Loucy (cell line): ENCODE measurements at regions not wholly inside any gene's neighbourhood (a gene's known extent, or its start where the extent isn't known, plus 50 kb on each side); places are given as distances from the start of the nearest gene placed in this dataset.

Experiments
- H2AFZ ChIP-seq: fragments of 200-600 bp; sonication (generic); 2 replicates; pipeline ENCODE4 v1.6.0; 2016; ENCODE audit warnings: antibody characterized with exemption, mild to moderate bottlenecking, low read length, moderate library complexity
- H3F3A ChIP-seq: fragments of 200-600 bp; 2 replicates; pipeline ENCODE4 v1.6.0; 2016; ENCODE audit warnings: antibody characterized with exemption, low read depth, mild to moderate bottlenecking
- H3K27me3 ChIP-seq: fragments of 200-600 bp; sonication (generic); 2 replicates; pipeline ENCODE4 v1.6.1; 2014; ENCODE audit warnings: low read length, mild to moderate bottlenecking; ENCODE audit not compliant: insufficient read depth, poor library complexity, severe bottlenecking
- H3K36me3 ChIP-seq: fragments of 200-600 bp; sonication (generic); 2 replicates; pipeline ENCODE4 v1.6.1; 2016; ENCODE audit warnings: low read length; ENCODE audit not compliant: insufficient read depth
- H3K4me1 ChIP-seq: fragments of 200-600 bp; sonication (generic); 2 replicates; pipeline ENCODE4 v1.5.1; 2014; ENCODE audit warnings: low read length, mild to moderate bottlenecking; ENCODE audit not compliant: insufficient read depth, poor library complexity, severe bottlenecking
- H3K4me2 ChIP-seq: fragments of 200-600 bp; sonication (generic); 2 replicates; pipeline ENCODE4 v1.6.0; 2014; ENCODE audit warnings: antibody characterized with exemption, low read length, low read depth, mild to moderate bottlenecking; ENCODE audit not compliant: poor library complexity, severe bottlenecking
- H3K4me3 ChIP-seq: fragments of 200-600 bp; sonication (generic); 2 replicates; pipeline ENCODE4 v1.5.1; 2014; ENCODE audit warnings: low read length, mild to moderate bottlenecking, mixed read lengths; ENCODE audit not compliant: poor library complexity, severe bottlenecking
- H3K79me2 ChIP-seq: fragments of 200-600 bp; sonication (generic); 2 replicates; pipeline ENCODE4 v1.6.1; 2014; ENCODE audit warnings: low read length; ENCODE audit not compliant: insufficient read depth
- H3K9ac ChIP-seq: fragments of 200-600 bp; sonication (generic); 2 replicates; pipeline ENCODE4 v1.6.0; 2014; ENCODE audit warnings: mild to moderate bottlenecking, low read depth, low read length, moderate library complexity; ENCODE audit not compliant: poor library complexity, severe bottlenecking
- H3K9me2 ChIP-seq: fragments of 200-600 bp; sonication (generic); replicated peaks from 2 replicates; pipeline ENCODE4 v1.6.1; 2016; ENCODE audit warnings: low read depth, low read length, mixed read lengths
- H3K9me3 ChIP-seq: fragments of 200-600 bp; sonication (generic); 2 replicates; pipeline ENCODE4 v1.6.1; 2014; ENCODE audit warnings: mild to moderate bottlenecking, antibody characterized with exemption, low read length, low read depth; ENCODE audit not compliant: insufficient read depth
- H4K20me1 ChIP-seq: fragments of 200-600 bp; sonication (generic); 2 replicates; pipeline ENCODE4 v1.6.0; 2014; ENCODE audit warnings: antibody characterized with exemption, low read length, mild to moderate bottlenecking; ENCODE audit not compliant: insufficient read depth, poor library complexity, severe bottlenecking
- CTCF ChIP-seq: fragments of 200-600 bp; sonication (generic); conservative IDR thresholded peaks from 2 replicates; pipeline ENCODE4 v1.5.1; 2014; ENCODE audit warnings: mild to moderate bottlenecking, antibody characterized with exemption, low read length
- EZH2phosphoT487 ChIP-seq: fragments of 200-600 bp; IDR thresholded peaks from 2 replicates; pipeline ENCODE4 v1.6.1; 2018; ENCODE audit warnings: antibody characterized with exemption, mild to moderate bottlenecking, moderate library complexity, borderline replicate concordance

DNA sequence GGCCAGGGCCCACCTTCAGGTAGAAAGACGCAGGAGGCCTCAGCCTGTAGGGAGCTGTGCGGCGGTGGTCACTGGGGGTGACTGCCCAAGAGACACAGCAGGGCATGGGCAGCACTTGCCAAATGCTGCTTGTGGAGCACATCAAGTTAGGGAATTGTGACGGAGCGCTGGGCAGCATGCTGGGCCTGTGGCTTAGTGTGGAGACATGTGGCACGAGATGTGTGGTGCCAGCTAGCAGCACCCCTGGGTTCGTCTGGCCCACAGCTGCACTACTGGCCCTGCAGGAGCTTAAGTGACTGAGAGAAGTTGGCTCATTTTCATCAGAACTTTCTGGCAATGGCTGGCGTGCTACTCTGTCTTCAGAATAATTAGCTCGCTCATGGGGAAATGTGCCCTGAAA, 213.1 kb upstream of the SYNDIG1 start:
- Histone ChIP-seq H3K9ac (no peak overlapping the region), H3K79me2 (no peaks in the 10 kb centered on the region), H3K36me3 (no peaks in the 10 kb centered on the region), H3K4me3 (no peak overlapping the region), H3K9me2 (no peaks in the 10 kb centered on the region), H3K27me3 (no peaks in the 10 kb centered on the region), H3K4me1 (no peaks in the 10 kb centered on the region), H2AFZ (no peak overlapping the region), H3K9me3 (no peaks in the 10 kb centered on the region), H4K20me1 (no peaks in the 10 kb centered on the region), H3K4me2 (no peak overlapping the region), H3F3A (no peaks in the 10 kb centered on the region)
- no peak for TF ChIP-seq CTCF
- TF ChIP-seq EZH2phosphoT487 = no peak

DNA sequence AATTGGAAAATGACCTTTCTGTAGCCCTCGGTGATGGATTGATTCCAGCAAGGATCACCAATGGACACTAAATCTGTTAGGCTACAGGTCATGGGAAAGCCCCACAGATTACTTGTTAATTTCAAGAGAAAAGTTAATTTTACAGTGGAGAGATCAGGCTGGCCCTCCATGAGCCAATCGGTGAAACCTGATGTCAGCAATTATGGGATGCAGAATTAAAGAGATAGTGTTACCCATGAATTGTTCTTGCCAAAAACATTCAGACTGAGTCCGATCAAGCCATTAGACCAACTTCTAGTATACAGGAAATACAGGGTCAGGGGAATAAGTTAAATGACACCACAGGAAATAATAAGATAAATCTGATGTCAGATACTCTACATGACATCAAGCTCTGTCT, 214.9 kb upstream of the SYNDIG1 start:
- Histone ChIP-seq H3K4me3 (no peak overlapping the region), H3K27me3 (no peaks in the 10 kb centered on the region), H3K79me2 (no peaks in the 10 kb centered on the region), H3K4me2 (no peak overlapping the region), H3K9me2 (no peaks in the 10 kb centered on the region), H3K9ac (no peak overlapping the region), H3K9me3 (no peaks in the 10 kb centered on the region), H3K4me1 (no peaks in the 10 kb centered on the region), H3F3A (no peaks in the 10 kb centered on the region), H3K36me3 (no peaks in the 10 kb centered on the region), H2AFZ (no peak overlapping the region), H4K20me1 (no peaks in the 10 kb centered on the region)
- TF ChIP-seq CTCF (no peak), EZH2phosphoT487 (no peak)

DNA sequence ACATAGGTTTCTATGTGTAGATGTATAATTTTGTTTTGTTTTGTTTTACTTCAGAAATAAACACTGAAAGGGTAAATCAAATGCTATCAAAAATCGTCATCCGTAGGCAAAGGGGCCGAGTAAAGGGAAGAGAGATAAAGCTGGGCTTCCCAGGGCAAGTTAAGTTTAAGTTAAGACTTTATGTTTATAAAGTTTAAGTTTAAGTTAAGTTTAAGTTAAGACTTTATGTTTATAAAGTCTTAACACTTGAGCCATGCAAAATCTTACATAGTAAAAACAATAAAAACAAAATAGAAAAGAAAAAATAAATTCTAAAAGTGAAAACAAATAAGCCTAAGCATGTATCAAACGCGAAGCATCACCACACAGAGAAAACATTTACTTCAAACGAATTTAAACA, 216.1 kb upstream of the SYNDIG1 start:
- Histone ChIP-seq H3K36me3 (no peaks in the 10 kb centered on the region), H3K4me1 (no peaks in the 10 kb centered on the region), H3K9me3 (no peaks in the 10 kb centered on the region), H4K20me1 (no peaks in the 10 kb centered on the region), H3F3A (no peaks in the 10 kb centered on the region), H2AFZ (no peak overlapping the region), H3K4me3 (no peak overlapping the region), H3K4me2 (no peak overlapping the region), H3K9ac (no peak overlapping the region), H3K27me3 (no peaks in the 10 kb centered on the region), H3K9me2 (no peaks in the 10 kb centered on the region), H3K79me2 (no peaks in the 10 kb centered on the region)
- TF ChIP-seq EZH2phosphoT487 = no peak
- no peak for TF ChIP-seq CTCF
